ENCODE measurements at regions not wholly inside any gene's neighbourhood (a gene's known extent, or its start where the extent isn't known, plus 50 kb on each side); places are given as distances from the start of the nearest gene placed in this dataset.
"Not testable (repeated sequence)": the region's sequence is repeated elsewhere in the genome, so short reads cannot be mapped to it uniquely, and the experiment has no call there.

GRCh38 chr2:4192119-4192518 lies 488.7 kb downstream of the DCDC2C start:
- no peak overlapping the region for H3K27ac ChIP-seq
- TF ChIP-seq, protein P1, sequence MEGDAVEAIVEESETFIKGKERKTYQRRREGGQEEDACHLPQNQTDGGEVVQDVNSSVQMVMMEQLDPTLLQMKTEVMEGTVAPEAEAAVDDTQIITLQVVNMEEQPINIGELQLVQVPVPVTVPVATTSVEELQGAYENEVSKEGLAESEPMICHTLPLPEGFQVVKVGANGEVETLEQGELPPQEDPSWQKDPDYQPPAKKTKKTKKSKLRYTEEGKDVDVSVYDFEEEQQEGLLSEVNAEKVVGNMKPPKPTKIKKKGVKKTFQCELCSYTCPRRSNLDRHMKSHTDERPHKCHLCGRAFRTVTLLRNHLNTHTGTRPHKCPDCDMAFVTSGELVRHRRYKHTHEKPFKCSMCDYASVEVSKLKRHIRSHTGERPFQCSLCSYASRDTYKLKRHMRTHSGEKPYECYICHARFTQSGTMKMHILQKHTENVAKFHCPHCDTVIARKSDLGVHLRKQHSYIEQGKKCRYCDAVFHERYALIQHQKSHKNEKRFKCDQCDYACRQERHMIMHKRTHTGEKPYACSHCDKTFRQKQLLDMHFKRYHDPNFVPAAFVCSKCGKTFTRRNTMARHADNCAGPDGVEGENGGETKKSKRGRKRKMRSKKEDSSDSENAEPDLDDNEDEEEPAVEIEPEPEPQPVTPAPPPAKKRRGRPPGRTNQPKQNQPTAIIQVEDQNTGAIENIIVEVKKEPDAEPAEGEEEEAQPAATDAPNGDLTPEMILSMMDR (conservative IDR thresholded peaks at IDR 0.05) = no peak
- TF ChIP-seq ZFX (IDR thresholded peaks at IDR 0.05) = no peak

GRCh38 chr2:4214444-4215205 lies 511.2 kb downstream of the DCDC2C start:
- H3K27ac ChIP-seq = no peak overlapping the region
- TF ChIP-seq, protein P1 (conservative IDR thresholded peaks at IDR 0.05) = no peak
- TF ChIP-seq ZFX (IDR thresholded peaks at IDR 0.05) = no peak

DNA sequence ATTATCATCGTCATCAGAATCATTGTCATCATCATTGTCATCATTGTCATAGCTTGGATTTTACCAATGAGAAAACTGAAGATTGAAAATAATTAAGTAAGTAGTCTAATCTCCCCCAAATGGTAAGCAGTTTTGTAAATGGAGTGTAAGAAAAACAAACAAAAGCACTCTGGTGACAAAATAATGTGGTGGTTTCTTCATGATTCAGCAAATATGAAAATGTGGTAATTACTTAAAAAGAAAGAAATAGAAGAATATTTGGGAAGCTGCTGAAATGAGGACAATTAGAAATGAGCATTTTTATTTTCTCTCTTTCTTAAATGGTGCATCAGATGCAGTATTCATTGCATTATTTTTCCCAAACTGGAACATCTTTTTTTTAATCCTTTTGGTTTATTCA lies 514.4 kb downstream of the DCDC2C start:
- H3K27ac ChIP-seq = no peak overlapping the region
- TF ChIP-seq, protein P1 (conservative IDR thresholded peaks at IDR 0.05) = no peak

DNA sequence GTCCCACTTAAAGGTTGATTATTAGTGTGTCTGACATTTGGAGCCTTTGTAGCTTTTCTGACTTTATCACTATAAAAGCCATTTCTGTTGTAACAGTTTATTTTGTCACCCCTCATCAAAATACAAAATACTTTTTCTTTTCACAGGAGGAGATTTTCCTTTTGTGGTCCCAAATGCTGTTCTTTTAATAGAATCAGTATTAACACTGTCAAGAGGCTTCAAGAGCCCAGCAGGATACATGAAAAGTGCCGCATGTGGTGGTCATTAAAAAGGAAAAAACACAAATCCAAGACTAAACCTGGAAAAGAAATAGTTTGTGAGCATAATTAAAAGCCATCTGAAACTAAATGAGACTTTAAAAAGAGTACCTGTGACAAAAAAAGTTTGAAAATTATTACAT lies 515.7 kb downstream of the DCDC2C start:
- TF ChIP-seq, protein P1 (conservative IDR thresholded peaks at IDR 0.05) = no peak
- no peak for TF ChIP-seq ZFX (IDR thresholded peaks at IDR 0.05)
- H3K27ac ChIP-seq = no peak overlapping the region

DNA sequence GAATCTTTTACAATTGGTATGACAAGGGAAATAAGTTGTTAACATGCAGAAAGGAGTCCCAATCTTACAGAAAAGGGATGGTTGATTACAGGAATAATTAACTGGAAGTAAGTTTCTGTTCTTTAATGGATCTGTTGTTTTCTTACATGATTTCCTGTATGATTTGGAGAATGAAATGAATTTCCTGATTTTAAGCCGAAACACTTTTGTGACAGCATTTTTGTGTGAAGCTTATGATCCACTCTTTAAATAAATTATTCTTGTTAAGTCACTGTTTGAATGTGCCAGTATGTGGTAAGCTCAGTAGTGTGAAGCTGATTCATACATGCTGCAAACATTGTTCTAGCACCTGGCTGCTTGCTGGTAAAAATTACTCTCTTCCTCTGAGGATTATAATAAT lies 516.2 kb downstream of the DCDC2C start:
- no peak overlapping the region for H3K27ac ChIP-seq
- no peak for TF ChIP-seq ZFX (IDR thresholded peaks at IDR 0.05)
- TF ChIP-seq, protein P1 (conservative IDR thresholded peaks at IDR 0.05) = no peak

DNA sequence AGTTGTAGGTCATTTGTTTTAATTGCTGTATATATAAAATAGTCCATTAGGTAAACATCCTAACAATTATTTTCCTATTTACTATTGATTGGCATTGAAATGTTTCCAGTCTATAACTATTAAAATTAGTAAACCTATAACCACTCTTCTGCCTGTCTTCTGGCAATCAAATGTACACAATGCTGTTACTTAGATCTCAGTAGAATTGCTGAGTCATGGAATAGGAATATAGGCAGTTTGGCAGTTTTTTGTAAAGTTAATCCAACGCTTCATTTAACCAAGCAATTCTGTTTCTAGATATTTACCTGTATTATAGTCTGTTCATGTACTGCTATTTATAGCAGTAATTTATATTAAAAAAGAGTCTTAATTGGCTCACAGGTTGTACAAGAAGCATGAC lies 518.1 kb downstream of the DCDC2C start:
- no peak overlapping the region for H3K27ac ChIP-seq
- TF ChIP-seq, protein P1 (conservative IDR thresholded peaks at IDR 0.05) = no peak

DNA sequence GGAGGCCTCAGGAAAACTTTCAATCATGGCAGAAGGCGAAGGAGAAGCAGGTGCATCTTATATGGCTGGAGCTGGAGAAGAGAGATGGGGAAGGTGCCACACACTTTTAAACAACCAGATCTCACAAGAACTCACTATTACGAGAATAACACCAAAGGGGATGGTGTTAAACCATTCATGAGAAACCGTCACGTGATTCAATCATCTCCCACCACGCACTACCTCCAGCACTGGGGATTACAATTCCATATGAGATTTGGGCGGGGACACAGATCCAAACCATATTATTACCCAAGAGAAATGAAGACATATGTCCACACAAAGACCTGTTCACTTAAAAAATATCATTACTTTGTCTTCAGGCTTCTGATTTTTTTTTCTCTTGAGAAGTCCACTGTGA lies 518.5 kb downstream of the DCDC2C start:
- no peak overlapping the region for H3K27ac ChIP-seq
- TF ChIP-seq, protein P1 (conservative IDR thresholded peaks at IDR 0.05) = no peak
- no peak for TF ChIP-seq ZFX (IDR thresholded peaks at IDR 0.05)

DNA sequence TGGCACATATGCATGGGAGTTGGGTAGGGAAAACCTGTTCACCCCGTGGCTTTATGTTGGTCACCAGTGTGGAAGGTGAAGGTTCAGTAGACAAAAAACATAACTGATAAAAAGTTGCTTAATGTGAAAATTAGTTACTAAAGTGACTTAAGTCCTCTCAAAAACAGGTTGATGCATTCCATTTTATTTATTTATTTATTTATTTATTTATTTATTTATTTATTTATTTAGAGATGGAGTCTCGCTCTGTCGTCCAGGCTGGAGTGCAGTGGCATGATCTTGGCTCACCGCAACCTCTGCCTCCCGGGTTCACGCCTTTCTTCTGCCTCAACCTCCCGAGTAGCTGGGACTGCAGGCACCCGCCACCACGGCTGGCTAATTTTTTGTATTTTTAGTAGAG lies 541.0 kb downstream of the DCDC2C start:
- H3K27ac ChIP-seq = not testable (repeated sequence)

All from C4-2B (cell line).